GM12872 (cell line): ENCODE measurements at regions not wholly inside any gene's neighbourhood (a gene's known extent, or its start where the extent isn't known, plus 50 kb on each side); places are given as distances from the start of the nearest gene placed in this dataset.

Experiments
- CTCF ChIP-seq: IDR thresholded peaks from 3 replicates; pipeline ENCODE4 v1.5.1; 2011; ENCODE audit warnings: low read depth, mild to moderate bottlenecking, low read length, moderate library complexity; ENCODE audit not compliant: insufficient read depth

DNA sequence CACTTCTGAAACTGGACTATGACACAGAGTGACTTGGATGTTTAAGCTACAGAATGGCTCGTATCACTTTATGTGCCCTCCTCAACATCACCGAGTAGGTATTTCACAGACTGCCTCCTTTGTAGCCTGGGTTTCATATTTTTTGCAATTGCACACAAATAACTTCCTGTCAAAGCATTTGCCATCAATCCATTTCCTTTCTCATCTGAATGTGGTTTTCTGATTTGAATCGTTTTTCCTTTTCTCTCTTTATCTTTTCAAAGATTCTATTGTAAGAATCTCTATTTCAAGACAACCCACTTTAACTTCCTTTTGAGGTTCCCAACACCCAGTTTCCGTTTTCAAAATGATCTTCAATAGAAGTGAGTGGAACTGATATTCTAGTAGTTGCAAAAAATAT is 563.8 kb upstream of the ARRDC3 start:
- TF ChIP-seq CTCF: no peak

- no peak for TF ChIP-seq CTCF
These were observed 558.5 kb upstream of the ARRDC3 start for GRCh38 chr5:91941588-91941987.

GRCh38 chr5:91938441-91938840 is 555.3 kb upstream of the ARRDC3 start:
- TF ChIP-seq CTCF: no peak

DNA sequence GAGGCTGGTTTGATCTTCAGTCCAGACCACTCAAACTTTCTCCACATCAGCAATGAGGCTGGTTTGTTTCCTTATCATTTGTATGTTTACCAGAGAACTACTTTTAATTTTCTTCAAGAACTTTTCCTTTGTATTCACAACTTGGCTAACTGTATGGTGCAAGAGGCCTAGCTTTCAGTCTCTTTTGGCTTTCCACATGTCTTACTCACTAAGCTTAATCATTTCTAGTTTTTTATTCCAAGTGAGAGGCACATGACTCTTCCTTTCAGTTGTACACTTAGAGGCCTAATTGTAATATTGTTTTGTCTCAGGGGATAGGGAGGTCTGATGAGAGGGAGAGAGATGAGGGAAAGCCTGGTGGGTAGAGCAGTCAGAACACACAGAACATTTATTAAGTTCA is 554.0 kb upstream of the ARRDC3 start:
- no peak for TF ChIP-seq CTCF

DNA sequence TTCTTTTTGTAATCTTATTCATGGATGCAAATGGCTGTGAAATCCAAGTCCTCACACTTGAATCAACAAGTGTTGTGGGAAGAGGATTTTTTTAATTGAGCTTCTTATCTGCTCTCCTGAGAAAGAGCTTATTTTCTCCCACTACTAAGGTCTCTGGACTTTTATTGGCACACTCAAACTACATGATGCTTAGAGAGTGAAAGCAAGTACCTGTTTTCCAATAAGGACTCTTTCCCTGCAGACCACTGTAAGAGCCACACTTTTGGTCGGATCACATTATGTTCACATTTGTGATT is 546.4 kb upstream of the ARRDC3 start:
- peak; percentile 0; the same call in 2 of the 3 replicates for TF ChIP-seq CTCF

- TF ChIP-seq CTCF: peak; percentile 28; the same call in 1 of the 3 replicates
These were observed 545.8 kb upstream of the ARRDC3 start for GRCh38 chr5:91928754-91929521.

DNA sequence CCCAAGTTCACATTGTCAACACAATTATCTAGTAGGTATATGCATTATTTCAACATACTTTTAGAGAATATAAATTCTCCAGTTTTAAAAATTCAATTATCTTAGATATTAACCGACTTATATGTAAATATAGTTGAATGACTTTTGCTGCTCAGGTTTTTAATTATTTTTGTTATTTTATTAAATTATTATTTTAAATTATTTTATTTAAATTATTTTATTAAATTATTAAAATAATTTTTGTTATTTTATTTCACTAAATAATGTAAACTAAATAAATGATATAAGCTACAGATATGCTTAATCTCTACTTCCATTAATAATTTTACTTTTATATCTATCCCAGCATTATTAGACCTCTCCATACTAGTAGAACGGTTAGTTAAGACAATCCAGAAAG is 544.3 kb upstream of the ARRDC3 start:
- TF ChIP-seq CTCF: no peak
